Fibroblast of mammary gland (primary cell): ENCODE measurements at regions not wholly inside any gene's neighbourhood (a gene's known extent, or its start where the extent isn't known, plus 50 kb on each side); places are given as distances from the start of the nearest gene placed in this dataset.

Experiments used
- DNase-seq: peaks from one replicate; pipeline ENCODE4 v3.0.0-alpha.2; 2010; ENCODE audit warnings: low read depth
- H3K4me3 ChIP-seq: 2 replicates; pipeline ENCODE4 v1.5.1; 2011; ENCODE audit warnings: low read depth, mild to moderate bottlenecking, low read length, moderate library complexity; ENCODE audit not compliant: control insufficient read depth
- CTCF ChIP-seq: conservative IDR thresholded peaks from 2 replicates; pipeline ENCODE4 v1.5.1; 2011; ENCODE audit warnings: low read depth, low read length, inconsistent platforms; ENCODE audit not compliant: control insufficient read depth, insufficient read depth

DNA sequence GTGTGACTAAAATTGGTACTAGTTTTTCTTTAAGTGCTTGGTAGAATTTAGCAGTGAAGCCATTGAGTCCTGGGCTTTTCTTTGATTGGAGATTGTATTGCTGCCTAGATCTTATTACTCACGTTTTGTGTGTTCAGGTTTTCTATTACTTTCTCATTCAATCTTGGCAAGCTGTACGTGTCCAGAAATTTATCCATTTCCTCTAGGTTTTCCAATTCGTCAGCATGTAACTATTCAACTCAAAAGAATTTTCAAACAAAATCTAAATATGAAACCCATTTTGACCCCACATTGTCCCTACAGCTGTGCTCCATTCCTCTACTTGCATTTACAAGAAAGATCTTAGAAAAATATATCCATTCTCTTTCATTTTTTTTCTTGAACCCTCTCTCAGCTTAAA is 1613.4 kb upstream of the SEL1L start:
- no peak for TF ChIP-seq CTCF
- no peak overlapping the region for H3K4me3 ChIP-seq
- DNase-seq = peak; percentile 3

GRCh38 chr14:83151571-83151970 is 1617.9 kb upstream of the SEL1L start:
- no peak for TF ChIP-seq CTCF
- no peak for DNase-seq
- H3K4me3 ChIP-seq = no peak overlapping the region

DNA sequence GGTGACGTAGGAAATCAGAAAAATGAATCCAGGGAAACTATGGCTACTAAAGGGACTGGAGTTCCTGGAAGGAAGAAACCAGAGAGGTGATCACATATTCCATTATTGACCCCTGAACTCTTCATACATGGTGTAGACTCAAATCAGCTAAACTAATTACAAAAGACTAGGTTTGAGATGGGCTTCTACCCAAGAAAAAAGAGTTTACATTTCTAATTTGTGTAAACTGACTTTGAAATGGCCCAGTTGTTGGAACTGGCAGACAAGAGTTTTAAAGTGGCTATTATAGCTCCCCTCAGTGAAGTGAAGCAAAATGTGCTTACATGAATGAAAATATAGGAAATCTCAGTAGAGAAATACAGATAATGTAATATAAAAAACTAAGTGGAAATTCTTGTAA is 1619.4 kb upstream of the SEL1L start:
- no peak overlapping the region for H3K4me3 ChIP-seq
- DNase-seq = no peak
- no peak for TF ChIP-seq CTCF

- DNase-seq = no peak
- no peak for TF ChIP-seq CTCF
- H3K4me3 ChIP-seq = no peak overlapping the region
Measured at GRCh38 chr14:83162361-83162929, 1628.8 kb upstream of the SEL1L start.

- TF ChIP-seq CTCF = no peak
- no peak overlapping the region for H3K4me3 ChIP-seq
- no peak for DNase-seq
Measured at GRCh38 chr14:83163016-83163415, 1629.4 kb upstream of the SEL1L start.

DNA sequence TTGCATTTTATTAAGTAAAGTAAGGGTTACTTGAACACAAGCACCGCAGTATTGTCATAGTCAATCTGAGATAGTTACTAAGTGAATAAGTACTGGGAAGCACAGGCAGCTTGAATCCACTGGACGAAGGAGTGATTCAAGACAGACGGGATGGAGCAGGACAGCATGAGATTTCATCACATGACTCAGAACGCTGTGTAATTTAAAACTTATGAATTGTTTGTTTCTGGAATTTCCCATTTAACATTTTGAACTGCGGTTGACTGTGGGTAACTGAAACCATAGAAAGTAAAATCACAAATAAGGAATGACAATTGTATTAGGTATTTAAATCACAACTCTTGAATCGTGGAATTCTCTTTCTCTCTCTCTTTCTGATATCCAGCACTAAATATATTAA is 1630.4 kb upstream of the SEL1L start:
- no peak overlapping the region for H3K4me3 ChIP-seq
- TF ChIP-seq CTCF = no peak
- peak; percentile 89 for DNase-seq

DNA sequence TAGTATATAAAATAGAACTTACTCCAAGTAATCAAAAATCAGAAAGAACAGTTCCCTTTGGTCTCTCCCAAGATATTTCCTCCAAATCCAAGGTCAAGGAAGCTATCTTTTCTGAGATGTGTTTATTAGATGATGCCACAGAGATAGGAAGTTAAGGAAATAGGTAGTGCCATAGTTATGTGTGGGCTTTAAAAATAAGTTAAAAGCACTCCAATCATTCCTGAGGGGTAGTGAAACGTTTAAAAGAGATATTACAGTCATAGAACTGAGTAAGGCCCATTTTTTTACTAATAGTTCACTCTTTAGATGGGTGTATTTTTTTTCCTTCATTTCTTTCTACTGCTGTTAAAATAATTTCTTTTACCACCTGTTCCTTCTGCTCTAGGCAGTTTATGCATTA is 1630.9 kb upstream of the SEL1L start:
- DNase-seq = no peak
- TF ChIP-seq CTCF = no peak
- no peak overlapping the region for H3K4me3 ChIP-seq
